ENCODE measurements at regions not wholly inside any gene's neighbourhood (a gene's known extent, or its start where the extent isn't known, plus 50 kb on each side); places are given as distances from the start of the nearest gene placed in this dataset.
"Not testable (repeated sequence)": the region's sequence is repeated elsewhere in the genome, so short reads cannot be mapped to it uniquely, and the experiment has no call there.

GRCh38 chr6:115609111-115609510 is 451.6 kb downstream of the FRK start:
- DNase-seq (ENCODE audit: low read depth, low spot score) = no peak
- Histone ChIP-seq H3K9ac (ENCODE audit: insufficient read length) (no peak overlapping the region), H3K36me3 (ENCODE audit: insufficient read depth, low read length) (no peaks in the 10 kb centered on the region), H3K9me3 (ENCODE audit: low read depth, low read length) (no peaks in the 10 kb centered on the region), H3K27ac (no peak overlapping the region), H3K4me3 (no peak overlapping the region)
- no peak for TF ChIP-seq EZH2 (IDR thresholded peaks at IDR 0.05)

GRCh38 chr6:115602466-115602865 is 458.2 kb downstream of the FRK start:
- Histone ChIP-seq H3K27ac (no peak overlapping the region), H3K9me3 (ENCODE audit: low read depth, low read length) (no peaks in the 10 kb centered on the region), H3K36me3 (ENCODE audit: insufficient read depth, low read length) (no peaks in the 10 kb centered on the region), H3K4me3 (no peak overlapping the region), H3K9ac (ENCODE audit: insufficient read length) (no peak overlapping the region)
- DNase-seq (ENCODE audit: low read depth, low spot score) = no peak
- TF ChIP-seq FOXP2 (optimal IDR thresholded peaks at IDR 0.05; ENCODE audit: control extremely low read depth, extremely low read length, insufficient read depth) (no peak), POLR2AphosphoS5 (IDR thresholded peaks at IDR 0.05; ENCODE audit: borderline replicate concordance, low read depth, low read length) (no peak), EZH2 (IDR thresholded peaks at IDR 0.05) (no peak)

GRCh38 chr6:115601509-115601908 is 459.2 kb downstream of the FRK start:
- TF ChIP-seq POLR2AphosphoS5 (IDR thresholded peaks at IDR 0.05; ENCODE audit: borderline replicate concordance, low read depth, low read length) (no peak), EZH2 (IDR thresholded peaks at IDR 0.05) (no peak), FOXP2 (optimal IDR thresholded peaks at IDR 0.05; ENCODE audit: control extremely low read depth, extremely low read length, insufficient read depth) (no peak)
- no peaks in the 10 kb centered on the region for H3K36me3 ChIP-seq (ENCODE audit: insufficient read depth, low read length)
- no peak overlapping the region for H3K4me3 ChIP-seq
- H3K27ac ChIP-seq = no peak overlapping the region
- DNase-seq (ENCODE audit: low read depth, low spot score) = no peak
- H3K9ac ChIP-seq (ENCODE audit: insufficient read length) = no peak overlapping the region
- no peaks in the 10 kb centered on the region for H3K9me3 ChIP-seq (ENCODE audit: low read depth, low read length)

DNA sequence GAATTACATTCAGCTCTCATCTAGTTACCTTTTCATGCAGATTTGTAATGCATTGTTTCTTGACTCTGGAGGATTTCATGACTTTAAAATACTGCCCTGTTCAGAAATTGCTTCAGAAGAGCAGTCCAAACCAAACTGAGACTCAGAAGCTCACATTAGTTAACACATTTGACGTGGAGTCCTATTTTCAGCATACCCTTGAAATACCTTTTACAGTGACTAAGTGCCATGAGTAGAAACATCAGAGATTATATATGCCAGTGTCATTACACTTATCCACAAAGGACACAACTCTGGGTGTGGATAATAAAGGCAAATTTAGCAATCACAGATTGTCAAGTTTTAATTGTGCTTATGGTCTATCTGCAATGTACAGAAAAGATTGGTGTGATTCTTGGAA is 459.6 kb downstream of the FRK start:
- TF ChIP-seq POLR2AphosphoS5 (IDR thresholded peaks at IDR 0.05; ENCODE audit: borderline replicate concordance, low read depth, low read length) (no peak), FOXP2 (optimal IDR thresholded peaks at IDR 0.05; ENCODE audit: control extremely low read depth, extremely low read length, insufficient read depth) (no peak), EZH2 (IDR thresholded peaks at IDR 0.05) (no peak)
- Histone ChIP-seq H3K27ac (no peak overlapping the region), H3K9me3 (ENCODE audit: low read depth, low read length) (no peaks in the 10 kb centered on the region), H3K36me3 (ENCODE audit: insufficient read depth, low read length) (no peaks in the 10 kb centered on the region), H3K4me3 (no peak overlapping the region), H3K9ac (ENCODE audit: insufficient read length) (no peak overlapping the region)
- no peak for DNase-seq (ENCODE audit: low read depth, low spot score)

DNA sequence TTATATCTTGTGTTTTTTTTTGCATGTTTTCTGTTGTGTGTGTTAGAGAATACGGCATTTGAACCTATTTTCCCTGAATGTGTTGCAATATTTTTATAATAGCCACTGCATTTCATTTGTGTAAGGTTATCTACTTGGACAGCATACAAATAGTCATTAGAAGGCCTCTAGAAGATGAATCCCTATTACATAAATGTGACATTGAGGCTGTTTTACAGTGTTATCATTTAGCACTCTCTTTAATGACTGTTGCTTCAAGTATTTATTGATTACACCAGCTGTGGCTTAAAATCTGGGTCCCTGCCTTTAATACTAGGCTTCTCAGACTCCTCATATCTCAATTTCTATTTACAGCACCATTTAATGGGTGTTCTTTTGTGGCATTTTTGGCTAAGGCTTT is 465.8 kb downstream of the FRK start:
- H3K36me3 ChIP-seq (ENCODE audit: insufficient read depth, low read length) = no peaks in the 10 kb centered on the region

DNA sequence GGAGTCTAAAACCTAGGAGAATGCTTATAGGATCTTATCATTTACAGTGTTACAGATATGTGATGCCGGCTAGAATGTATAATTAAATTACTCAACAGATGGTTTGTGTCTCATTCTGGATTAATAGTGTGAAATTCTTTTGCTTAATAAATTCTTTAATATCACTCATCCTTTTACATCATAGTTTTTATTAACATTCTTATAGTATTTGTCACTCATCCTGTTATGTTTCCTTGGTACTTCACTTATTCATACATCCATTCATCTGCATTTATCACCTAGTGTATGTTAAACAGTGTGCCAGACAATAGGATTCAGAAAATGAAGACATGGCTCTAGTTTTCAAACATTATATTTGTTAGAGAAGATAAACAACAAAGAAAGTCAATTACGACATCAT is 468.7 kb downstream of the FRK start:
- no peaks in the 10 kb centered on the region for H3K36me3 ChIP-seq (ENCODE audit: insufficient read depth, low read length)
- TF ChIP-seq EZH2 (IDR thresholded peaks at IDR 0.05) = no peak
- no peak for TF ChIP-seq FOXP2 (optimal IDR thresholded peaks at IDR 0.05; ENCODE audit: control extremely low read depth, extremely low read length, insufficient read depth)
- no peak for TF ChIP-seq POLR2AphosphoS5 (IDR thresholded peaks at IDR 0.05; ENCODE audit: borderline replicate concordance, low read depth, low read length)
- no peak overlapping the region for H3K27ac ChIP-seq
- H3K9me3 ChIP-seq (ENCODE audit: low read depth, low read length) = no peaks in the 10 kb centered on the region
- H3K9ac ChIP-seq (ENCODE audit: insufficient read length) = no peak overlapping the region
- DNase-seq (ENCODE audit: low read depth, low spot score) = no peak
- H3K4me3 ChIP-seq = no peak overlapping the region

More for the DNA sequence above, 465.8 kb downstream of the FRK start:
- no peak for TF ChIP-seq FOXP2 (optimal IDR thresholded peaks at IDR 0.05; ENCODE audit: control extremely low read depth, extremely low read length, insufficient read depth)
- no peak for TF ChIP-seq POLR2AphosphoS5 (IDR thresholded peaks at IDR 0.05; ENCODE audit: borderline replicate concordance, low read depth, low read length)
- no peak for TF ChIP-seq EZH2 (IDR thresholded peaks at IDR 0.05)
- H3K4me3 ChIP-seq = no peak overlapping the region
- H3K27ac ChIP-seq = no peak overlapping the region
- no peak for DNase-seq (ENCODE audit: low read depth, low spot score)
- no peaks in the 10 kb centered on the region for H3K9me3 ChIP-seq (ENCODE audit: low read depth, low read length)
- no peak overlapping the region for H3K9ac ChIP-seq (ENCODE audit: insufficient read length)

DNA sequence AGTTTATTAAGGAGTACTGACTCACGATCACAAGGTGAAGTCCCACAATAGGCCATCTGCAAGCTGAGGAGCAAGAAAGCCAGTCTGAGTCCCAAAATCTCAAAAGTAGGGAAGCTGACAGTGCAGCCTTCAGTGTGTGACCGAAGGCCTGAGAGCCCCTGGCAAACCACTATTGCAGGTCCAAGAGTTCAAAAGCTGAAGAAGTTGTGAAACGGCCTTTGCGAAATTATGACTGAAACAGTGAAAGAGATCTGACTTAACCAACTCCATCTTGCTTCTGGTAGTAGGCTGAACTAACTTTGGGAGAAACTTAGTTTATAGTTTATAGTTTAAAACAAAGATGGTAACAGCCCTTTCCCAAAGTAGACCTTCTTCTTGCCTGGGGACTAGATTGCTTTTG is 471.6 kb downstream of the FRK start:
- not testable (repeated sequence) for H3K9me3 ChIP-seq (ENCODE audit: low read depth, low read length); H3K4me3 ChIP-seq; H3K9ac ChIP-seq (ENCODE audit: insufficient read length); H3K27ac ChIP-seq; DNase-seq (ENCODE audit: low read depth, low spot score); H3K36me3 ChIP-seq (ENCODE audit: insufficient read depth, low read length)

DNA sequence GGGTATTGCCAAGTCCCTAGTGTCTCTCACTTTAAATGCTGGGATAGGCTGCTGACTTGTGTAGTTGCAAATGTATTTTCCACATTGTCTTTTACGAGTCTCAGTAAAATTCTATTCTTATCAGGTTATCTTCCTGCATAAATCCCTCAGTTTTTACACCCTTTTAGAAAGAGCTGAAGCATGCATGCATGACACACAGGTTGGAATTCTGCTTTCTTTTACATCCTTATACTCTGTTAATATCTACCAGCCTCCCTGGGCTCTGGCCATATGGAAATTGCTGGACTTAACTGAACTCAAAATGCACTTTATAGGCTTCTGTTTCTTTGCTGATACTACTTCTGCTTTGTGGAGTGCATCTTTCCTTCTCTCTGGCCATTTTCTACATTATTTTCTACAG is 477.4 kb downstream of the FRK start:
- H3K9ac ChIP-seq (ENCODE audit: insufficient read length) = no peak overlapping the region
- no peaks in the 10 kb centered on the region for H3K9me3 ChIP-seq (ENCODE audit: low read depth, low read length)
- no peak overlapping the region for H3K27ac ChIP-seq
- H3K4me3 ChIP-seq = no peak overlapping the region
- TF ChIP-seq FOXP2 (optimal IDR thresholded peaks at IDR 0.05; ENCODE audit: control extremely low read depth, extremely low read length, insufficient read depth) (no peak), POLR2AphosphoS5 (IDR thresholded peaks at IDR 0.05; ENCODE audit: borderline replicate concordance, low read depth, low read length) (no peak), EZH2 (IDR thresholded peaks at IDR 0.05) (no peak)
- no peak for DNase-seq (ENCODE audit: low read depth, low spot score)
- no peaks in the 10 kb centered on the region for H3K36me3 ChIP-seq (ENCODE audit: insufficient read depth, low read length)

DNA sequence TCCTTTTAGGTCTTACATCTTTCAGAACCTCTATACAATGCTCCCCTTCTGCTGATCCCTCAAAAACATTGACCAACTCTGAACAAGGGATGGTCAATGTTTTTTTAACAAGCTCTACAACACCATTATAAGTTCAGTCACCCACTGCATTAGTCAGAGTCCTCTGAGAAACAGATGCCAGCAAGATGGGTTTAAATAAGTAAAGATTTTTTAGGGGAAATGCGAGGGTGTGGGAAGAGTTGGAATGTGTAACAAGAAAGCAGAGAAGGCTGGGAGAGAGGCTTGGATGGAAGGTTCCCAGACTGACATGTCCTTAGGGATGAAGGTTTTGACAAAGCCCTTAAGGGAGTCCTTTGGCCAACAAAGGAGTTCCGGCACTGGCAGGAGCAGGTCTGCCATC is 478.3 kb downstream of the FRK start:
- DNase-seq (ENCODE audit: low read depth, low spot score) = no peak
- Histone ChIP-seq H3K27ac (no peak overlapping the region), H3K9ac (ENCODE audit: insufficient read length) (no peak overlapping the region), H3K36me3 (ENCODE audit: insufficient read depth, low read length) (no peaks in the 10 kb centered on the region), H3K4me3 (no peak overlapping the region), H3K9me3 (ENCODE audit: low read depth, low read length) (no peaks in the 10 kb centered on the region)
- no peak for TF ChIP-seq FOXP2 (optimal IDR thresholded peaks at IDR 0.05; ENCODE audit: control extremely low read depth, extremely low read length, insufficient read depth)
- no peak for TF ChIP-seq POLR2AphosphoS5 (IDR thresholded peaks at IDR 0.05; ENCODE audit: borderline replicate concordance, low read depth, low read length)
- TF ChIP-seq EZH2 (IDR thresholded peaks at IDR 0.05) = no peak

- H3K9me3 ChIP-seq (ENCODE audit: low read depth, low read length); DNase-seq (ENCODE audit: low read depth, low spot score); H3K9ac ChIP-seq (ENCODE audit: insufficient read length); H3K36me3 ChIP-seq (ENCODE audit: insufficient read depth, low read length); H3K4me3 ChIP-seq; H3K27ac ChIP-seq: not testable (repeated sequence)
These were observed 481.1 kb downstream of the FRK start for GRCh38 chr6:115579565-115579964.

All from SK-N-MC (cell line).